NCI-H2196 treated with DMSO at 0.1 percent for 48 hours (cell line): ENCODE measurements at regions not wholly inside any gene's neighbourhood (a gene's known extent, or its start where the extent isn't known, plus 50 kb on each side); places are given as distances from the start of the nearest gene placed in this dataset.
"Not testable (repeated sequence)": the region's sequence is repeated elsewhere in the genome, so short reads cannot be mapped to it uniquely, and the experiment has no call there.

Experiments
- DNase-seq: peaks from one replicate; lab custom pipeline; 2025; ENCODE audit not compliant: unreplicated experiment; lab: John Stamatoyannopoulos, UW

GRCh38 chr3:153958635-153959595 lies 162.3 kb upstream of the ARHGEF26 start:
- no peak for DNase-seq

DNA sequence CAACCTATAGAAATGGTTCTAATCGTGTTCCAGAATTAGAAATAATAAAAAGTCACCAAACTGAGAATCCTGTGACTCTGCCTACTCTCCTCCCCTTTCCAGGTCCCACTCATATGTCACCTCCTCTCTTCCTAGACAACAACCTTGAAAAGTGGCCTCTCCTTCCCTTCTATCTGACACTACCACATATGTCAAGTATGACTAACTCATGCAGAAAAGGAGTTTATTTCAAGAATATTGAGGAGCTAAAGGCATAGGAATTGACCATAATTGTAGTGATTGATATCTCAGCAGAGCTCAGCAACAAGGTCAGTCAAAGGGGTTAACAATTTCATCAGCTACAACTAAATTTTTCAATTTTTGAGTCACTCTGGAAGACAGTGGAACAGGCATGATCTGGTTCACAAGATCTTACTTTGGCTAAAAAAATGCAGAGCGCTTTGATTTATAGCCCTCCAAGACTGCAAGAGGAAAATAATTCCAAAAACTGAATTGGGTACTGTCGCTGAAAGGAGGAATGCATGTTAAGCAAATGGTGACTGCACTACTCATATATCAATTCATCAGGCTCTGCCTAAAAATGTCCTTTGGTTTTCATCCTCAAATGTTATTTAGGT lies 160.6 kb upstream of the ARHGEF26 start:
- no peak for DNase-seq

GRCh38 chr3:153961494-153961893 lies 159.7 kb upstream of the ARHGEF26 start:
- no peak for DNase-seq

DNA sequence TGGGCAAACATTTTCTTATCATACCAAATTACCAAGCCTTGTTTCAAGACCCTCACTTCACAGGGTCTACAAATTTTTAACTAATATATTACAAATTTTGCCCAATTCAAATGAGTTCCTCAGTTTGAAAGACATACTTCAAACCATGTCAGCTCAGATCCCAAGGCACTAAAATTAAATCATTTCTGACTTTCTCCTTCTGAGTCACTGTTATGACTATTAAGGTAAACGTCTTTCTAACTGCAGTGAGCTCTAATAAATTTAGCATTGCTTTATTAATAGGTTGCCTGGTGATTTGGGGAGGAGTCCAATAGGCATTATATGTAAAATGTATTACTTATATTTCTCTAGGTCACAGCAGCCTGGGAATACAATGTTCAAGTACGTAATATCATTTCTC lies 158.2 kb upstream of the ARHGEF26 start:
- no peak for DNase-seq

DNA sequence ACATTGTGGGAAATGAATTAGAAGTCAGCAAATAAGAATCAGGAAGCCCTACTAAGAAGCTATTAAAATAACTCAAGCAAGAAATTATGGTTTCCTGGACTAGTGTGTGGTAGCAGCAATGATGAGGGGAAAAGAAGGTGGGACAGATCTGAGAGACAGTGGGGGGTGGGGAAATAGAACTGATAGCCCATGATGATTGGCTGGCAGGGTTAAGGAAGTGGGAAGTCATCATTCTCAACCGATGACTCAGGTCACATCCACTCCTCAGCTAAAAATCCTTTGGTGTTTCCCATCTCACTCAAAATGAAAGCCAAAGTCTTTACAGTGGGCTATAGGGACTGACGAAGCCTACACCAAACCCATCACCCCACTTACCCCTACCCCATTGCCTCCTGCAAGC lies 153.9 kb upstream of the ARHGEF26 start:
- DNase-seq: no peak

GRCh38 chr3:153970047-153970446 lies 151.1 kb upstream of the ARHGEF26 start:
- DNase-seq: no peak

DNA sequence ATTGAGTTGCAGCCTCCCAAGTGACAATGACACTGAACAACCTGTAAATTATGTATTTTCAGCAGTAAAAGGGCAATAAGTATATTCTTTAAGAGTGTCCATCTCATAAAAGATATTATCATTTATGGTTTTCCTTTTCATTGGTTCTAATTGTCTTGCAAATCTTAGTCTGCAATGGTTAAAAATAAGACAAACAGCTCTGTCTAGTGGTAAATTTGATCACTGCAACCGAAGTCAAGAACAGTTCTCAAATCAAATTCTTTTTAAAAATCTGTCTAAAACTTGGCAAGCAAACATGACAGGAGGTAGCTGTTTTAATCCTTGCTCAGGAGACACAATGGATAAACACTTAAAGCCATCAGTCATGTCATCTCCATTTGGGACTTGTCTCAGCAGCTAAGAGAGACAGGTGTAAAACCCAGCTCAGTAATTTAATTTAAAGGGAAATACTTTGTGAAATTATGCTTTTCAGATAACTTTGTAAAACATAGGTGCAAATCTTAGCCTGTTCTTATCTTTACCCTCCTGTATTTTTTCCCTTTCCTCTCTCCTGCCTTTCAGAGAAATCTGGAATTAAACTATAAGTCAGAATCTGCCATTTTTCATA lies 150.3 kb upstream of the ARHGEF26 start:
- DNase-seq: no peak

DNA sequence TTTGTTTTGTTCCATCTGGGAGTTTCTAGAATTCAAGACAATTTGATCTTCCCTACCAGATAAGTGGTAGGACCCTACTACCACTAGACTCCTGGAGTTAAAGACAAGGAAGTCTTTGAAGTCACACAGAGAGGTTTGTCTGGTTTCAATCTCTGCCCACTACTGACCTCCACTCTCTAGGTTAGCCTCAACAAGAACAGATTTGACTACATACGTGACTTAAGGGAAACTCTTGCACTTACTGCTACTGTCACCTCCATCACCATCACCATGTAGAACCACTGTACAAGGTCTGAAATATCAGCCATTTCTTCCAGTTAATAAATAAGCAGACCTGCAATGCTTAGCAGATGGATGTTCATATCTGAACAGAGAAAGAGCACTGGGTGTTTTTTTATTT lies 148.3 kb upstream of the ARHGEF26 start:
- DNase-seq: no peak

GRCh38 chr3:153973722-153974265 lies 147.4 kb upstream of the ARHGEF26 start:
- DNase-seq: no peak

GRCh38 chr3:153974614-153975013 lies 146.6 kb upstream of the ARHGEF26 start:
- DNase-seq: no peak

- DNase-seq: no peak
These were observed 144.2 kb upstream of the ARHGEF26 start for GRCh38 chr3:153976891-153977554.

- DNase-seq: no peak
These were observed 143.2 kb upstream of the ARHGEF26 start for GRCh38 chr3:153978006-153978405.

DNA sequence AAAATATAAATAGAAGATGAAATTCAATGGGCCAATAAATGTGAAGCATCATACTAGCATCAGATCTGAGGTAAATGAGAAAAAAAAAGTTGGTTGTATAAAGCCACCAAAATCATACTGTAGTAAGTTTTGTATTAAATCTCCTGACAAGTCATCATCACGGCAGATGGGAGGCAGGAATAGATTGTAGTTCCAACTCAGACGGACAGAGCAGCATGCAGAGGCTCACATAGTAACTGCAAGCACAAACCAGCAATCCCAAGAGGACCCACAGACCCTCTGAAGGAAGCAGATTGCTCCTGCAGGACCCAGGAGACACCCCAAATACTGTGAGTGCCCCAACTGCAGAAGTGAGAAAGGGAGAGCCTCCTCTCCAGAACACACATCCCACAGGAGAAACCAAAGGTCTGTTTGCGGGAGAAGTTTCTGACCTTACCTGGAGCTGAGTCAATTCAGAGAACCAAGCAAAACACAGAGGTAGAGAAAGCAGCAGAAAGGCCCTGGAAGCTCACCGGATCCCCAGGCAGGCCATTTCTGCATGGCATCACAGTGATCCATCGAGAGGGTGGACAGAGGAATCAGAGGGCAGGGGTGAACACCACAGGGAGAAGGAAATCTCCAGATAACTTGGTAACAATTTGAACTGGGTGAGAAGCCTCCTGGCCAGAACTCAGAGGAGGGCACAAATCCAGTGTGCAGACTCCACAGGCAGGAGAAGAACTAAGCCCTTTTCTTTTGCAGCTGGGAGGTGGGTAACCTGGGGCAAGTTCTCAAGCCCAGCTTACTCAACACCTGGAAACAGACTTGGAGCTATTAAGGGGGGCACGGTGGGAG lies 141.6 kb upstream of the ARHGEF26 start:
- DNase-seq: no peak

GRCh38 chr3:153980252-153980590 lies 141.0 kb upstream of the ARHGEF26 start:
- DNase-seq: no peak

- not testable (repeated sequence) for DNase-seq
These were observed 123.8 kb upstream of the ARHGEF26 start for GRCh38 chr3:153997364-153997763.

DNA sequence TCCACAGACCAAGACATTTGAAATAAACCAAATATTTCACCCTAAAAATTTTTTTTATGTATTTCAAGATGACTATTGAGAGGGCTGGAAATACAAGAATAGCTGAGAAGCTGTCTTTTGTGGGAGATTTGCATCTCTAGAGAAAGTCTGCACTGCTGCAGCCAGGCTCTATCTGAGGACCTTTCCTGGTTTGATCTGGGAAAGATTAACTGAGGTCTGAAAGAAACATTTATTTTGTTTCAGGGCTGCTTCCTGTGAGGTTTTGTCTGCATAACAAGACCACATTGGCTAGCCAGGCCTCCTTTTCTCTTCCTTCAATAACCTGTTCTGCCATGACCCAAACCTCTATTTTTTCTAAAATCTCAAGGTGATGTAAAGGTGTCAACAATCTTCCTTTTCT lies 117.5 kb upstream of the ARHGEF26 start:
- no peak for DNase-seq

DNA sequence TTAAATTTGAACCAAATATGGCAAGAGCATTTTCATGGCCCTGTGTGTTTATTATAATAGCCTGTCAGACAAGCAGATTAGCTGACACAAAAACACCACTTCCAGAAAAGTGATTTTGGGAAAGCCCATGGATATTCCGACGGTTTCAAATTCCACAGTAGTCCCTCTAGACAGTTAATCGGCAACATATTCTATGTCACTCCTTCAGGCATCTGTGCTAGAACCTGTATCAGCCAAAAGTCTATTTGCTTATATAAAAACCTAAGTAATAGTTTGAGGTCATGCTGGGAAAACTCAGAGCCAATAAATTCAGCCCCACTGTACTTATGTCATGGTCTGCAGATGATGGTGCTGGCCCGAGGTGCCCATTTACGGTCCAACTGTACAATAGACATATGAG lies 110.2 kb upstream of the ARHGEF26 start:
- DNase-seq: no peak

DNA sequence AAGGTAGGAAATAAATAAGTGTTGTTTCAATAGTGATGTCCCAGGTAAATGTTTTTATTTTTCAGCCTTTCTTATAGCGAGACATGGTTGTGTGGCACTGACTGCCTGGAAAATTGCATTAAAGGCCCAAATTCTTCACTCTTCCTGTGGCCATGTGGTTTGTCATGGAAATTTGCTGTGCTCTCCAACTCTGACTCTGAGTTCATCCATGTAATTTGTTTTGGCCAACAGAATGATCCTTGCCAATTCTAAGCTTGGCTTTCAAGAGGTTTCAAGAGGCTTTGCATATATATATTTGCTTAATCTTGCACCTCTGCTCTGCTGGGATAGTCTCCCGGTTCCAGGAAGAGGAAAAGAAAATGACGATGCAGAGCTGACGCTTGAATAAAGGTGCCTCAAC lies 107.5 kb upstream of the ARHGEF26 start:
- no peak for DNase-seq

GRCh38 chr3:154015307-154015706 lies 105.9 kb upstream of the ARHGEF26 start:
- DNase-seq: no peak

DNA sequence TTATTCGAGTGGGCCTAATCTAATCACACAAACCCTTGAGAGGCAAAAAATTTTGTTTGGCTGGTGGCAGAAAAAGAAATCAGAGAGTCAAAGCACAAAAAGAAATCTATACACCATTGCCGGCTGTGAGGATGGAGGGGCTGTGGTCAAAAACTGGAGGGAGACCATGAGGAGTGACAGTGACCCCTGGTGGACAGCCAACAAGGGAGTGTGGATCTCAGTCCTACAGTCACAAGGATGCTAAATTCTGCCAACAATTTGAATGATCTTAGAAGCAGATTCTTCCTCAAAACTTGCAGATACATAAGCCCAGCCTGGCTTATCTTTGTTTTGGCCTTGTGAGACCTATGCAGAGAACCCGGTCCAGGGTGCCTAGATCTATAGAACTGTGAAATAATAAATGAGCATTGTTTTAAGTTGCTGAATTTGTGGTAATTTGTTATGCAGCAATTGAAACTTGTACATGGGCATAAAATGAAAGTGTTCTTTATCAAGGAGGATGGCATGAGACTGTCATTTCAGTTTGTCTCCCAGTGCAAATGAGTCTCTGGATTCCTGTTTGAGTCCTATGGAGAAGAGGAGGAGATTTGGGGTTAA lies 103.0 kb upstream of the ARHGEF26 start:
- DNase-seq: no peak
